GM12864 (cell line): ENCODE measurements at regions not wholly inside any gene's neighbourhood (a gene's known extent, or its start where the extent isn't known, plus 50 kb on each side); places are given as distances from the start of the nearest gene placed in this dataset.

Source experiments
- DNase-seq: peaks from one replicate; pipeline ENCODE4 v3.0.0-alpha.2; 2011; ENCODE audit warnings: low read depth
- H3K4me3 ChIP-seq: 2 replicates; pipeline ENCODE4 v1.5.1; 2011; ENCODE audit warnings: mild to moderate bottlenecking, low read depth, low read length, control low read depth
- CTCF ChIP-seq: IDR thresholded peaks from 2 replicates; pipeline ENCODE4 v1.5.1; 2011; ENCODE audit warnings: low read depth, mild to moderate bottlenecking, moderate library complexity, low read length, control low read depth, inconsistent platforms; ENCODE audit errors: missing control alignments

GRCh38 chr2:217363470-217363869, 503.6 kb upstream of the TNP1 start:
- H3K4me3 ChIP-seq: no peak overlapping the region
- no peak for TF ChIP-seq CTCF
- DNase-seq: no peak

GRCh38 chr2:217362710-217363109, 502.8 kb upstream of the TNP1 start:
- DNase-seq: no peak
- no peak overlapping the region for H3K4me3 ChIP-seq
- TF ChIP-seq CTCF: no peak

- no peak for TF ChIP-seq CTCF
- no peak for DNase-seq
- H3K4me3 ChIP-seq: no peak overlapping the region
These were observed 502.4 kb upstream of the TNP1 start for GRCh38 chr2:217362286-217362685.

GRCh38 chr2:217361483-217361880, 501.6 kb upstream of the TNP1 start:
- H3K4me3 ChIP-seq: no peak overlapping the region
- DNase-seq: no peak
- no peak for TF ChIP-seq CTCF

GRCh38 chr2:217360781-217361482, 501.1 kb upstream of the TNP1 start:
- H3K4me3 ChIP-seq: no peak overlapping the region
- DNase-seq: no peak
- no peak for TF ChIP-seq CTCF

- TF ChIP-seq CTCF: no peak
- H3K4me3 ChIP-seq: no peak overlapping the region
- DNase-seq: no peak
These were observed 500.2 kb upstream of the TNP1 start for GRCh38 chr2:217360111-217360510.
